Peyer's patch (tissue), 4 donors: ENCODE measurements at regions not wholly inside any gene's neighbourhood (a gene's known extent, or its start where the extent isn't known, plus 50 kb on each side); places are given as distances from the start of the nearest gene placed in this dataset.

Experiments used
- CTCF ChIP-seq, 6 experiments: fragments of 450-650 bp in 4 of 6; fragments of 200-600 bp in 2 of 6; sonication (generic) in 1 of 6; IDR thresholded peaks; one replicate each; pipeline ENCODE4 v1.5.1; 2017 to 2019; ENCODE audit warnings: antibody characterized with exemption in 6 of 6, mild to moderate bottlenecking in 3 of 6, moderate library complexity in 1 of 6
- POLR2A ChIP-seq, 2 donors: fragments of 450-650 bp; IDR thresholded peaks; one replicate each; pipeline ENCODE4 v1.5.1; 2017; ENCODE audit warnings: antibody characterized with exemption in 2 of 2, mild to moderate bottlenecking in 2 of 2, moderate library complexity in 2 of 2

- no peak for TF ChIP-seq CTCF (IDR thresholded peaks at IDR 0.05)
- TF ChIP-seq POLR2A (IDR thresholded peaks at IDR 0.05) = no peak
These were observed 425.1 kb downstream of the PABPC4L start for GRCh38 chr4:133776503-133776902.
